HepG2 (cell line): ENCODE measurements at regions not wholly inside any gene's neighbourhood (a gene's known extent, or its start where the extent isn't known, plus 50 kb on each side); places are given as distances from the start of the nearest gene placed in this dataset.

Experiments
- ATAC-seq: fragments of 200-7000 bp; cut with Tn5 transposase; 3 replicates; pipeline ENCODE4 v1.9.1; 2020; ENCODE audit warnings: mild to moderate bottlenecking, moderate library complexity
- BruUV-seq: library from RNA; stranded (reverse); fragments of 400-500 nt; replicated peaks from 2 replicates; lab custom pipeline; 2021; lab: Mats Ljungman, UMichigan
- CTCF ChIA-PET: fragments of 300-600 bp; formaldehyde crosslinking; extraction: SDS; loops from one replicate; lab custom pipeline; 2021; ENCODE audit warnings: low total read pairs, inconsistent platforms, low intra/inter-chr PET ratio; lab: Yijun Ruan, JAX
- POLR2A ChIA-PET: fragments of 350-600 bp; sonication (Branson Sonifier 250); formaldehyde crosslinking; loops from one replicate; lab custom pipeline; 2020; ENCODE audit warnings: antibody characterized with exemption, inconsistent platforms; lab: Yijun Ruan, JAX
- DNase-seq: peaks from one replicate; pipeline ENCODE4 v3.0.0-alpha.2; 2015; ENCODE audit warnings: low spot score
- FAIRE-seq: peaks from 3 replicates; lab custom pipeline; 2011; peaks lifted over from hg19 to GRCh38; lab: Jason Lieb, UNC
- H2AFZ ChIP-seq: one replicate; pipeline ENCODE4 v1.6.1; 2011; ENCODE audit warnings: low read length, inconsistent platforms
- H3K27ac ChIP-seq: fragments of 300-600 bp; 3 replicates; pipeline ENCODE4 v1.8.0; 2011; ENCODE audit warnings: mixed run types, mild to moderate bottlenecking, mixed read lengths, low read length, inconsistent platforms; ENCODE audit not compliant: insufficient read depth; ENCODE audit errors: extremely low read length
- H3K27me3 ChIP-seq, 2 experiments: fragments of 200-600 bp in 1 of 2; 2 replicates in 1 of 2; 3 replicates in 1 of 2; pipeline versions ENCODE4 v1.6.0 to v1.8.0; 2011; ENCODE audit warnings: low read length in 2 of 2, mild to moderate bottlenecking in 2 of 2, moderate library complexity in 2 of 2, inconsistent platforms in 1 of 2; ENCODE audit not compliant: insufficient read depth in 2 of 2, control insufficient read depth in 1 of 2
- H3K36me3 ChIP-seq, 2 experiments: fragments of 200-600 bp in 1 of 2; replicated peaks in 1 of 2; 2 replicates in 1 of 2; 3 replicates in 1 of 2; pipeline versions ENCODE4 v1.5.1 to v1.8.0; 2011; ENCODE audit warnings: low read length in 2 of 2, inconsistent platforms in 1 of 2; ENCODE audit not compliant: insufficient read depth in 2 of 2, control insufficient read depth in 1 of 2
- H3K4me1 ChIP-seq: 2 replicates; pipeline ENCODE4 v1.5.1; 2012; ENCODE audit warnings: low read length, inconsistent platforms; ENCODE audit not compliant: insufficient read depth
- H3K4me2 ChIP-seq: 2 replicates; pipeline ENCODE4 v1.6.0; 2011; ENCODE audit warnings: low read depth, low read length, inconsistent platforms
- H3K4me3 ChIP-seq, 3 experiments: fragments of 200-600 bp in 1 of 3; sonication (generic), shearing (Covaris generic) in 1 of 3; replicated peaks in 1 of 3; 2 replicates each; pipeline ENCODE4 v1.5.1; 2011 to 2016; ENCODE audit warnings: low read length in 3 of 3, inconsistent platforms in 2 of 3, low read depth in 2 of 3, mild to moderate bottlenecking in 2 of 3, control low read depth in 1 of 3, mixed read lengths in 1 of 3; ENCODE audit not compliant: insufficient read depth in 1 of 3
- H3K79me2 ChIP-seq: one replicate; pipeline ENCODE4 v1.6.1; 2011; ENCODE audit warnings: low read length, inconsistent platforms; ENCODE audit not compliant: insufficient read depth
- H3K9ac ChIP-seq: 2 replicates; pipeline ENCODE4 v1.6.0; 2011; ENCODE audit warnings: mild to moderate bottlenecking, low read depth, low read length, inconsistent platforms; ENCODE audit not compliant: insufficient read depth
- H3K9me3 ChIP-seq: 2 replicates; pipeline ENCODE4 v1.5.1; 2012; ENCODE audit warnings: mild to moderate bottlenecking, low read length
- H4K20me1 ChIP-seq: 2 replicates; pipeline ENCODE4 v1.6.0; 2011; ENCODE audit warnings: inconsistent platforms, mild to moderate bottlenecking, low read length, moderate library complexity; ENCODE audit not compliant: insufficient read depth
- ATM ChIP-seq: fragments of 450-650 bp; IDR thresholded peaks from 2 replicates; pipeline ENCODE4 v1.7.1; 2017; ENCODE audit warnings: mild to moderate bottlenecking, borderline replicate concordance
- NR0B2 ChIP-seq: sonication (generic); formaldehyde crosslinking; IDR thresholded peaks from 2 replicates; pipeline ENCODE4 v1.4.0; 2020; ENCODE audit warnings: mild to moderate bottlenecking, missing genetic modification reagents
- RBFOX2 ChIP-seq: fragments of 200-400 bp; formaldehyde crosslinking; IDR thresholded peaks from 2 replicates; pipeline ENCODE4 v1.6.1; 2017; ENCODE audit warnings: low read depth, mild to moderate bottlenecking, low read length
- SKIL ChIP-seq: sonication (generic); formaldehyde crosslinking; IDR thresholded peaks from 2 replicates; pipeline ENCODE4 v1.8.0; 2022; ENCODE audit warnings: missing genetic modification reagents, mild to moderate bottlenecking, moderate library complexity, borderline replicate concordance
- ZNF18 ChIP-seq: sonication (generic); formaldehyde crosslinking; IDR thresholded peaks from 2 replicates; pipeline ENCODE4 v1.8.0; 2022; ENCODE audit warnings: mild to moderate bottlenecking, missing genetic modification reagents; ENCODE audit not compliant: insufficient replicate concordance
- ZNF615 ChIP-seq: sonication (generic); formaldehyde crosslinking; IDR thresholded peaks from 2 replicates; pipeline ENCODE4 v1.5.0; 2020; ENCODE audit warnings: mild to moderate bottlenecking, missing genetic modification reagents, borderline replicate concordance
- WGBS: methylation state at CpG from one replicate; pipeline ENCODE4 v1.1.6; 2017; ENCODE audit warnings: low lambda C conversion rate; 5-methylcytosine and 5-hydroxymethylcytosine counted together
- in situ Hi-C: cut with HindIII; loops from 2 replicates; pipeline ENCODE4 v1.10.0; 2017; ENCODE audit warnings: low pct_unique_long_range_greater_than_20kb; ENCODE audit not compliant: extremely low pct_ligation_motif_present
- intact Hi-C: fragments of 100-400 bp; cut with micrococcal nuclease; formaldehyde crosslinking; loops from one replicate; pipeline ENCODE4 v1.10.0; 2022; ENCODE audit not compliant: unreplicated experiment

GRCh38 chr6:156028335-156029131 is 572.9 kb upstream of the NOX3 start (continued):
- TF ChIP-seq ZNF18 (CRISPR knock-in tag) (no peak), RBFOX2 (no peak)

- POLR2A ChIA-PET, result no interaction called here
- Histone ChIP-seq H2AFZ (no peak overlapping the region), H3K9ac (no peak overlapping the region), H3K27ac (no peak overlapping the region), H3K79me2 (no peaks in the 10 kb centered on the region), H3K36me3 (no peaks in the 10 kb centered on the region), H3K9me3 (0 out of 2 replicates have a peak, but pooled peaks cover 4% of the 10 kb centered on the region), H3K4me3 (no peak overlapping the region), H4K20me1 (no peaks in the 10 kb centered on the region), H3K4me1 (no peaks in the 10 kb centered on the region), H3K4me2 (no peak overlapping the region), H3K27me3 (no peaks in the 10 kb centered on the region; a peak in 1 of 5 replicates)
- CTCF ChIA-PET, result no interaction called here
- WGBS, result 2% methylated on average over 3 of the region's 3 CpGs
- DNase-seq, result no peak
- TF ChIP-seq ZNF615, result no peak
- TF ChIP-seq NR0B2, result no peak
- TF ChIP-seq SKIL (CRISPR knock-in tag), result no peak
- no peak for TF ChIP-seq ATM
- intact Hi-C loops, result no loop called here
- ATAC-seq, result no peak
- no TSS peak for BruUV-seq
- in situ Hi-C loops, result no loop called here
- FAIRE-seq, result no peak
These were observed 571.6 kb upstream of the NOX3 start for GRCh38 chr6:156027248-156027626.
